Ovary (tissue), 7 donors: ENCODE measurements at regions not wholly inside any gene's neighbourhood (a gene's known extent, or its start where the extent isn't known, plus 50 kb on each side); places are given as distances from the start of the nearest gene placed in this dataset.

ENCODE experiments used
- DNase-seq, 5 donors: peaks; one replicate each; pipeline ENCODE4 v3.0.0-alpha.2; 2019 to 2020
- H3K27ac ChIP-seq, 2 donors: fragments of 200-600 bp; one replicate each; pipeline versions ENCODE4 v1.5.1 to v1.8.0; 2019 to 2022
- H3K27me3 ChIP-seq: fragments of 200-600 bp; one replicate; pipeline ENCODE4 v1.8.0; 2022
- H3K36me3 ChIP-seq: fragments of 200-600 bp; sonication (generic); one replicate; pipeline ENCODE4 v1.5.1; 2019
- H3K4me1 ChIP-seq: one replicate; pipeline ENCODE4 v1.8.1; 2013; ENCODE audit warnings: mild to moderate bottlenecking, moderate library complexity; ENCODE audit not compliant: insufficient read depth
- H3K4me3 ChIP-seq: fragments of 200-600 bp; sonication (generic); one replicate; pipeline ENCODE4 v1.5.1; 2017
- H3K9me3 ChIP-seq, 2 donors: fragments of 200-600 bp in 1 of 2; sonication (generic) in 1 of 2; one replicate each; pipeline versions ENCODE4 v1.5.1 to v1.8.1; 2013 to 2019; ENCODE audit warnings: mild to moderate bottlenecking in 1 of 2, moderate library complexity in 1 of 2
- EP300 ChIP-seq: sonication (generic); formaldehyde crosslinking; IDR thresholded peaks from one replicate; pipeline ENCODE4 v1.6.1; 2017; ENCODE audit warnings: antibody characterized with exemption
- POLR2A ChIP-seq: fragments of 450-650 bp; IDR thresholded peaks from one replicate; pipeline ENCODE4 v1.6.1; 2017; ENCODE audit warnings: antibody characterized with exemption, mild to moderate bottlenecking, moderate library complexity
- WGBS, 3 donors: extraction: QIAGEN DNeasy Blood & Tissue Kit in 1 of 3; methylation state at CpG; one replicate each; pipeline versions ENCODE4 v1.1.5 to v1.1.7; 2013 to 2017; 5-methylcytosine and 5-hydroxymethylcytosine counted together
- intact Hi-C, 4 donors: fragments of 100-400 bp; cut with DNase I; formaldehyde crosslinking; loops; one replicate each; pipeline versions ENCODE4 v1.11.0 to v1.15.1; 2022 to 2023
- TF ChIP-seq, protein P1 (sequence below), 3 donors: fragments of 450-650 bp in 2 of 3; fragments of 200-600 bp in 1 of 3; IDR thresholded peaks; one replicate each; pipeline versions ENCODE4 v1.5.1 to v1.8.0; 2016 to 2022; ENCODE audit warnings: antibody characterized with exemption in 3 of 3, mild to moderate bottlenecking in 1 of 3
- donor health status: DM: no; HTN: no; CAD: no; lungs with moderate emphysema.
- donor health status: DM: no; HTN: no; CAD: no.
- donor health status: Bipolar disorder and iron deficiency.
- donor health status: DM: no; HTN: no; CAD: no.
- donor health status: DM: yes; HTN: yes; CAD: no.

DNA sequence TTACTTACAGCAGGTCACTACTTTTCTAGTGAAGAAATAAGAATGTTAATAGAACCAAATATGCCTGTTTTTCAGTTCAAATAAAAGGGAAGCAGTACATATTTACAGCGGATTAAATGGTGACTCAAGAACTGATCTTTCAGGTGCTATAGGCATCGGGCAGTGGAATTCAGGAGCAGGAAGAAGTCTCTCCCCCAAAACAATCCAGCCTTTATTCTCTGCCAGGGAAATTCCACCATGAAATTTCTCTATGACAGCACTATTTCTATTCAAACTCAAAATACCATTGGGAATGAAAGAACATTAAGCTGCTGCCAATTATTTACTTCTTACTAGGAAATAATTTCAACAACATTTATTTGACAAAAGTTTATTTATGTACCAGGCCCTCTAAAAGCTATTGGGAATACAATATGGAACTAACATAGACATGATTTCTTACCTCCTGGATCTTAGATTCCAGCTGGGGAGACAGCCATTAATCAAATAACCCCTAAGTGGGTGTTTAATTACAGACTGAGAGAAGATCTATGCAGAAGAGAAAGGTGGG, 60.3 kb upstream of the KRR1 start:
- Histone ChIP-seq H3K4me3 (no peak overlapping the region), H3K27me3 (no peaks in the 10 kb centered on the region), H3K9me3 (no peaks in the 10 kb centered on the region), H3K27ac (no peak overlapping the region), H3K36me3 (no peaks in the 10 kb centered on the region), H3K4me1 (no peaks in the 10 kb centered on the region)
- intact Hi-C loops, result no loop called here
- 69 to 79% (median 70%) methylated on average over 2 of the region's 2 CpGs for WGBS, 3 donors
- DNase-seq, result no peak
- TF ChIP-seq, protein P1, sequence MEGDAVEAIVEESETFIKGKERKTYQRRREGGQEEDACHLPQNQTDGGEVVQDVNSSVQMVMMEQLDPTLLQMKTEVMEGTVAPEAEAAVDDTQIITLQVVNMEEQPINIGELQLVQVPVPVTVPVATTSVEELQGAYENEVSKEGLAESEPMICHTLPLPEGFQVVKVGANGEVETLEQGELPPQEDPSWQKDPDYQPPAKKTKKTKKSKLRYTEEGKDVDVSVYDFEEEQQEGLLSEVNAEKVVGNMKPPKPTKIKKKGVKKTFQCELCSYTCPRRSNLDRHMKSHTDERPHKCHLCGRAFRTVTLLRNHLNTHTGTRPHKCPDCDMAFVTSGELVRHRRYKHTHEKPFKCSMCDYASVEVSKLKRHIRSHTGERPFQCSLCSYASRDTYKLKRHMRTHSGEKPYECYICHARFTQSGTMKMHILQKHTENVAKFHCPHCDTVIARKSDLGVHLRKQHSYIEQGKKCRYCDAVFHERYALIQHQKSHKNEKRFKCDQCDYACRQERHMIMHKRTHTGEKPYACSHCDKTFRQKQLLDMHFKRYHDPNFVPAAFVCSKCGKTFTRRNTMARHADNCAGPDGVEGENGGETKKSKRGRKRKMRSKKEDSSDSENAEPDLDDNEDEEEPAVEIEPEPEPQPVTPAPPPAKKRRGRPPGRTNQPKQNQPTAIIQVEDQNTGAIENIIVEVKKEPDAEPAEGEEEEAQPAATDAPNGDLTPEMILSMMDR (IDR thresholded peaks at IDR 0.05), result no peak
- TF ChIP-seq POLR2A, result no peak
- TF ChIP-seq EP300, result no peak

DNA sequence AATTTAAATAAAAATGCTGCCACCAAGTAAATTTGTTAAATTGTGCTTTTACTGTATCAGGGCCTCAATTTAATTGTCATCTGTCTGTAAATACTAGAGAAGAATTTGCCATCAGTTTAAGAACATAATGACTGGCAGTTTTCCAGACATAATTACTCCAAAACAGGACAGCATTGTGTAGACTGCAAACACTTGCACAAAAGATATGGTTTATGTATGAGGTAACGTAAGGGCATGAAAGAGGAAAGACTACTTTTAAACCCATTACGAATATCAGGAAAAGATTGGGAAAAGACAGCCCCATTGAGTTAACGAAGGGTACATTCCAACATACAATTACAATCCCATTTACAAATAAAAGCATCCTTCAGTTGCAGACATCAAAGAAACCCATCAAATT, 59.8 kb upstream of the KRR1 start:
- intact Hi-C loops, result no loop called here
- Histone ChIP-seq H3K4me3 (no peak overlapping the region), H3K4me1 (no peaks in the 10 kb centered on the region), H3K27ac (no peak overlapping the region), H3K36me3 (no peaks in the 10 kb centered on the region), H3K9me3 (no peaks in the 10 kb centered on the region), H3K27me3 (no peaks in the 10 kb centered on the region)
- no peak for DNase-seq
- 83 to 90% (median 87%) methylated on average over 3 of the region's 3 CpGs for WGBS, 3 donors
- TF ChIP-seq POLR2A, result no peak

DNA sequence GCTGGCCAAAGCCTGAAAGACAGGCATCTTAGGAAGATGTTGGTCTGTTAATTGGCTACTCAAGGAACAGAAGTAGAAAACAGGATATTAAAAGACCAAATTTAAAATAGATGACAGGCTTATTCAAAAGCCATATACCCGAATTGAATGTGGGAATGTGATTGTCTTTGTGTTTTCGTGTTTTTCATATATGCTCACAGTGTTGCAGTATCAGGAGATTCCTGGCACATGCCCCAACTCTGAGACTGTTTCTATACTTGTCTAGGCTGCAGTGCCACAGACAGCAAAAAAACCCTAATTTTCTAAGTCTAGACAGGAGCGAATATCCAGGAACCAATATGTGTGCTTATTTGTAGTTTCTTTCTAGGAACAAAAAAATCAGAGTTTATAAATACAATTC, 57.4 kb upstream of the KRR1 start:
- no peaks in the 10 kb centered on the region for H3K27me3 ChIP-seq
- intact Hi-C loops, result no loop called here
- H3K4me3 ChIP-seq, result no peak overlapping the region
- H3K4me1 ChIP-seq, result no peaks in the 10 kb centered on the region
- no peaks in the 10 kb centered on the region for H3K9me3 ChIP-seq
- TF ChIP-seq, protein P1 (IDR thresholded peaks at IDR 0.05), result no peak
- TF ChIP-seq EP300 (no peak), POLR2A (no peak)
- H3K27ac ChIP-seq, result no peak overlapping the region
- DNase-seq, result no peak
- WGBS, 3 donors, result 76 to 88% (median 86%) methylated on average over 3 of the region's 3 CpGs
- H3K36me3 ChIP-seq, result no peaks in the 10 kb centered on the region

DNA sequence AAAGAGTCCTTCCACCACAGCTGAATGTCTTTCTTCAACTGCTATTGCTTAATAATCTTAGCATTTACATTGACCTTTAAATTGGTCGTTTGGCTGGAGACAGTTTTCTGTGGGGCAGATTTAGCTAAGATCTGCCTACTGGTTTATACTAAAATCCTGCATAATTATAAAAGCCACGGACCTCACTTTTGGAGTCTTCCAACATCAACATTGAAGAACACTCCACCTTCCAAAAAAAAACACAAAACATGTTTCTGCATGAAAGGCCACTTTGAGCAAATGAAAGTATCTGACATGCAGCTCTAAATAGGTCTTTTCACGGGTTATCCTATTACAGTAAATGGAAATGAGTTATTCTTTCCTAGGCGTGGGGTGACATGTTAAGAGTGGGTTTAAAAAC, 57.0 kb upstream of the KRR1 start:
- H3K4me3 ChIP-seq, result no peak overlapping the region
- no peaks in the 10 kb centered on the region for H3K9me3 ChIP-seq
- no peaks in the 10 kb centered on the region for H3K4me1 ChIP-seq
- no peaks in the 10 kb centered on the region for H3K27me3 ChIP-seq
- DNase-seq, result no peak
- no peak for TF ChIP-seq EP300
- no peak for TF ChIP-seq POLR2A
- TF ChIP-seq, protein P1 (IDR thresholded peaks at IDR 0.05), result no peak
- no peaks in the 10 kb centered on the region for H3K36me3 ChIP-seq
- WGBS, 3 donors, result 44 to 50% (median 48%) methylated on average over 4 of the region's 4 CpGs
- intact Hi-C loops, result no loop called here
- no peak overlapping the region for H3K27ac ChIP-seq

DNA sequence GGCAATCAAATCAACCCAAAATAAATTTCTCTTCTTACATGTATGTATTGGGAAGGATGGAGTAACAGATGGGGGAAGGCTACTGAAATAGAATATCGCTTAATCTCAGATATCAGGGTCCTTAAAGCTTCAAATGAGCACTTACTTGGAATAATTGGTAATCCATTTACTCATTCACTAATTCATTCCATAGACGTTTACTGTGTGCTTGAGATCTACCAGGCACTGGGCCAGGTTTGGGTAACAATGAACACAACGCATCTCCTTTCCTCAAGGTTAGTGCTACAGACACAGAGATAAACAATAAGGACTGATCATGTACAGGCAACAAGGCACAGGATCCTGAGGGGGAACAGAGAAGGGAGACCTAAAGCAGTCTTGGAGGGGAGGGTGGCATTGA, 54.4 kb upstream of the KRR1 start:
- no peaks in the 10 kb centered on the region for H3K27me3 ChIP-seq
- no peak overlapping the region for H3K27ac ChIP-seq
- no peaks in the 10 kb centered on the region for H3K4me1 ChIP-seq
- no peak for DNase-seq
- 74 to 83% (median 83%) methylated on average over 3 of the region's 3 CpGs for WGBS, 3 donors
- TF ChIP-seq POLR2A, result no peak
- TF ChIP-seq, protein P1 (IDR thresholded peaks at IDR 0.05), result no peak
- H3K4me3 ChIP-seq, result no peak overlapping the region
- no peaks in the 10 kb centered on the region for H3K9me3 ChIP-seq
- H3K36me3 ChIP-seq, result no peaks in the 10 kb centered on the region
- intact Hi-C loops, result no loop called here
